Limb (tissue), 2 donors: ENCODE measurements at regions not wholly inside any gene's neighbourhood (a gene's known extent, or its start where the extent isn't known, plus 50 kb on each side); places are given as distances from the start of the nearest gene placed in this dataset.

Source experiments
- DNase-seq, 2 donors: peaks; one replicate each; pipeline ENCODE4 v3.0.0-alpha.2; 2016; ENCODE audit errors: extremely low spot score in 2 of 2

DNA sequence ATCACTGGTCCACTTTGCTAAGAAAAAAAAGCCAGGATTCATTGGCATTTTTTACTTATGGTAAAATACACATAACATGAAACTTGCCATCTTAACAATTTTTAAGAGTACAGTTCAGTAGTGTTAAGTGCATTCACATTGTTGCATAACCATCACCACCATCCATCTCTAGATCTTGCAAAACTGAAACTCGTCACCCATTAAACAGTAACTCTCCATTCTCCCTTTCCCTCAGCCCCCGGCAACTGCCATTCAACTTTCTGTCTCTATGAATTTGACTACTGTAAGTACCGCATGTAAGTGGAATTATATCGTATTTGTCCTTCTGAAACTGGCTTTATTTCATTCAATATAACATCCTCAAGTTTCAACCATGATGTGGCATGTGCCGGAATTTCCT, 56.3 kb upstream of the LNX1 start:
- DNase-seq, result no peak

DNA sequence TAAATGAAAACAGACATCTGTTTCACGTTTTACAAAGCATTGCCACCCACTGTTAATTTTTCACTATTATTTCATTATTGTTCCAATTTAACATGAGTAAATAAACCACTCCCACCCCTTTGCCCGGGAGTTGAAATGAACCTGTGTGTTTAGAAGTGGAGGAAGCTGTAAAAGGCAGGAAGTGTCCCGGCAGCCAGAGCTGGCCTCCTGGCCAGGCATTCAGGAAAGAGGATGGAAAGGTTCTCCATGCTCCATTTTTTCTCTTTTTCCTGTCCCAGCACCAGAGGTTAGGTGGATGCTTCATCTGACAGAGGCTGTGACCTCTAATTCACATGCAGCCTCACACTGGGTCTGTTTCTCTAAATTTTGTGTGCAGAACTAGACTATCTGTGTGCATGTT, 55.5 kb upstream of the LNX1 start:
- no peak for DNase-seq

DNA sequence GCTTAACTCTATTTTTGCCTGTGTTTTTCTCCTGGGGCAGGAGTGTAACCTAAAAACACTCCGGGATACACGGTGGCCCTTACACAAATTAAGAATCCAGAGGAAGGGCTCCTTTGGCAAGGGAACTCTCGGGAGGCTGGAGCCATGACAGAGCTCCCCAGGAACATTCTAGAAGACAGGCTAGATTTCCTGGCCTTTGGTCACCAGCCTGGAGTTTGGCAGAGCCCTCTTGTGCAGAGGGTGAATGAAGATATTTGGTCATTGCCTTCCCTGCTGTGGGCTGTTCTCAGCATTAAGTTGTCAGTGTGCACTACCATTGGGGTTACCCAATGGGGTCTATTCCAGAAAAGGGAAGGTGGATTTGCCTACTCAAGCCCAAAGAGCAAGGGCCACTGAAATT, 53.8 kb upstream of the LNX1 start:
- DNase-seq, result no peak

DNA sequence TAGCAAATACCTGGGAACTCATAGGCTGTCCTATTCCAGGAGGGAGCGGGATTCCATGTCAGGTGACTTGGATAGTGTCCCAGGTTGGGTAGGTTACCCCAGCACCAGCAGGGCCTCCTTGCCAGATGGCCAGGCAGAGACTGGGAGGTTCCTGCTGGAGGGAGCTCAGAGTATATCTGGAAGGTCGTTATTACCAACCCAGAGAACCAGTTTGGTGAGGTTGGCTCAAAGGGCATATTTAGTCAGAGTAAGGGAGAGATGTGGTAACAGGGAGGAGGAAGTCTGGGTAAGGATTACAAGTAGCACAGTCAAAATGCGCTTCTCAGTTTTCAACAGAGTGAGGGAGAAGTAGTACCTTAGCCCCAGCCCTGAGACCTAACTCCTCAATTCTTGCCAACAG, 53.3 kb upstream of the LNX1 start:
- DNase-seq, result no peak
